ENCODE measurements at regions not wholly inside any gene's neighbourhood (a gene's known extent, or its start where the extent isn't known, plus 50 kb on each side); places are given as distances from the start of the nearest gene placed in this dataset.
A peak's percentile ranks its signal among the peaks of the same experiment; 100 is the strongest.

- TF ChIP-seq GTF2I (CRISPR knock-in tag; conservative IDR thresholded peaks at IDR 0.05) (no peak), IRF1 (CRISPR knock-in tag; IDR thresholded peaks at IDR 0.05) (no peak), CDX4 (CRISPR knock-in tag; IDR thresholded peaks at IDR 0.05; ENCODE audit: borderline replicate concordance) (no peak), E2F4 (CRISPR knock-in tag; IDR thresholded peaks at IDR 0.05; ENCODE audit: borderline replicate concordance, low read depth) (no peak)
These were observed 648.3 kb upstream of the SLITRK6 start (continued) for GRCh38 chr13:86447479-86447878.

GRCh38 chr13:86462011-86462410, 662.8 kb upstream of the SLITRK6 start:
- Mint-ChIP-seq H3K4me3 (no peak overlapping the region), H3K9me3 (no peaks in the 10 kb centered on the region), H3K36me3 (no peaks in the 10 kb centered on the region), H3K27me3 (ENCODE audit: low read depth) (no peaks in the 10 kb centered on the region), H3K4me1 (peaks cover 15% of the 10 kb centered on the region), H3K27ac (no peak overlapping the region)
- ChIA-PET POLR2A (no interaction called here), CTCF (no interaction called here)
- DNase-seq (ENCODE audit: low spot score), result no peak
- TF ChIP-seq CREB1 (CRISPR knock-in tag; IDR thresholded peaks at IDR 0.05) (no peak), ZNF263 (CRISPR knock-in tag; IDR thresholded peaks at IDR 0.05; ENCODE audit: low read depth) (no peak), ARID4B (CRISPR knock-in tag; IDR thresholded peaks at IDR 0.05; ENCODE audit: borderline replicate concordance) (no peak), ZNF121 (CRISPR knock-in tag; IDR thresholded peaks at IDR 0.05) (no peak)
- ATAC-seq, result no peak

GRCh38 chr13:86464193-86464592, 665.0 kb upstream of the SLITRK6 start:
- TF ChIP-seq CTCF (IDR thresholded peaks at IDR 0.05), result no peak
- no peak for TF ChIP-seq ATF2 (CRISPR knock-in tag; IDR thresholded peaks at IDR 0.05; ENCODE audit: borderline replicate concordance, low read depth)
- TF ChIP-seq NFYB (CRISPR knock-in tag; conservative IDR thresholded peaks at IDR 0.05; ENCODE audit: low read depth), result no peak
- no peak for TF ChIP-seq GTF2I (CRISPR knock-in tag; conservative IDR thresholded peaks at IDR 0.05)
- no peaks in the 10 kb centered on the region for H3K27me3 Mint-ChIP-seq (ENCODE audit: low read depth)
- peaks cover 15% of the 10 kb centered on the region for H3K4me1 Mint-ChIP-seq
- no peak overlapping the region for H3K4me3 Mint-ChIP-seq
- CTCF ChIA-PET, result no interaction called here
- POLR2A ChIA-PET, result no interaction called here
- H3K36me3 Mint-ChIP-seq, result peaks cover 16% of the 10 kb centered on the region
- ATAC-seq (peak; percentile 47), DNase-seq (ENCODE audit: low spot score) (no peak)
- no peak overlapping the region for H3K27ac Mint-ChIP-seq
- H3K9me3 Mint-ChIP-seq, result peaks cover 17% of the 10 kb centered on the region

Data from WTC11 (cell line).